Ureter (tissue), 1 donor: ENCODE measurements at regions not wholly inside any gene's neighbourhood (a gene's known extent, or its start where the extent isn't known, plus 50 kb on each side); places are given as distances from the start of the nearest gene placed in this dataset.
"Not testable (repeated sequence)": the region's sequence is repeated elsewhere in the genome, so short reads cannot be mapped to it uniquely, and the experiment has no call there.

ENCODE experiments used
- DNase-seq: peaks from one replicate; pipeline ENCODE4 v3.0.0-alpha.2; 2020; ENCODE audit warnings: low spot score
- donor health status: DM: yes; HTN: yes; CAD: no.

DNA sequence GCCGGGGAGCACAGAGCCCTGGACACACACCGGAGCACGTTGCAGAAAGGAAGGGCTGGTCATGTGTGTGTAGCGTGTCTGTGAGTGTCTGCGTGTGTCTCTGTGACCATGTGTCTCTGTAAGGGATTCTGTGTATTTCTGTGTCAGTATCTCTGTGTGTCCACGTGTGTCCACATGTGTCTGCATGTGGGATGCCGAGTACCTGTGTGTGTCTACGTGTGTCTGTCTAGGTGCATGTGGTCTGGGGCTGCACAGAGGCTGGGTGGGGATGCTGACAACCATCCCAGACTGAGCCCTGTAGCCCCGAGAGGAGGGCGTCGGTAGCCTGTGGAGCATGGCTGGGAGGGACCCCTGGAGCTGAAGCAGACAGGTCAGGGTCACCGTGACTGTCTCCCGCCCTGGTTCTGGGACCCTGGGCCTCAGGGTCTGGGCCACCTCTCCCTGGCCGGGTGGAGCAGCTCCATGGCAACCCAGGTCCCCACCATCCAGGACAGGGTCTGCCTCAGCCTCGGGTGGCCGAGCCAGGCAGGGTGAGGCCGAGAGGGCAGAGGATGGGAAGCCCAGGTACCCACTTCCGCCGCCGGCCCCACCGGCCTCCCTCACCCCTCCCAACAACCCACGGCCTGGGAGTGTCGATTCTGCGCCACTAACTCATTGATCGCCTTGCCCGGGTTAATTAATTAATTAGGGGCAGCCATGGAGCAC lies 122.7 kb downstream of the FAM53A start:
- no peak for DNase-seq

GRCh38 chr4:1559896-1560650 lies 124.0 kb downstream of the FAM53A start:
- DNase-seq: no peak

DNA sequence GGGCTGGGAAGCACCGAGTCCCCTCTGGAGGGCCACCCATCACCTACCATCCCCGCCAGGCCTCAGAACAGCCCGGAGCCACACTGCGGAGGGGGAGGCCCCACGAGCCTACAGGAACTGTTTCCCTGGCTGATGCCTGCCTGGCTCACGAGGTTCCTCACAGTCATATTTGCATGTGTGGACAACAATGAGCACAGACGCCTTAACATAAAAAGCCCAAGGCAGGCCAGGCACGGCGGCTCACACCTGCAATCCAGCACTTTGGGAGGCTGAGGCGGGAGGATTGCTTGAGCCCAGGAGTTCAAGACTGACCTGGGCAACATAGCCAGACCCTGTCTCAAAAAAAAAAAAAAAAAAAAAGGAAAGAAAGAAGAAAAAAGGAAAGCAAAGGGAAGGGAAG lies 125.9 kb downstream of the FAM53A start:
- no peak for DNase-seq

- no peak for DNase-seq
Observed at GRCh38 chr4:1557221-1557597, 126.9 kb downstream of the FAM53A start.

DNA sequence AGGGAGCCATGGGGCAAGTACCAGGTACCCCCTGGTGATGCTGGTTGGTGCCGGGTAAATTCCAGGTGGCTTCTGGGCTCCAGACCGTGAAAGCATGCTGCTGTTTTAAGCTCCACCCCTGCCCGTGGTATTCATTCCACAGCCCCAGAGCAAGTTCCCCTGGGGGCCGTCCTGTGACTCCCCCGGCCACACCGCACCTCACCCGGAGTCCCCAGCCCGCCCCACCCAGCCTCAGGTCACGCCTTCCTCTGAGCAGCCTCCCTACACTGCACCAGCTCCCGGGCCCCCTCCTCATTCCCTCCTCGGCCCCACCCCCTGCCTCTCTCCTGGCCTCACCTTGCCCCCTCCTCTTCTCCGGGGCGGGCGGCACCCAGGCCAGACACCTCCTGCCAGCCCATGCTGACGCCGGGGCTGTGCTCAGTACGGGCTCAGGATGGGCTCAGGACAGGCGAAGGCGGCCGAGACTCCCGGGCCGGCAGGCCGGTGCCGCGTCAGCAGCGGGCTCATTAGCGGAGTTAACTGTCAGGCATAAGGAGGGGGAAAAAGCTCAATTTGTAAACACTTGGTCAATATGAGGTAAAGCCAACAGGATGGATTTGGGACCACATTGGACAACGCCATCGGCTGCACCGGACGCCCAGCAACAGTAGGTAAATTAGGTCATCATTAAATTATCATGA lies 127.4 kb downstream of the FAM53A start:
- no peak for DNase-seq

GRCh38 chr4:1554876-1555265 lies 129.2 kb downstream of the FAM53A start:
- DNase-seq: no peak

- no peak for DNase-seq
Observed at GRCh38 chr4:1554246-1554875, 129.8 kb downstream of the FAM53A start.

- no peak for DNase-seq
Observed at GRCh38 chr4:1553365-1553764, 130.7 kb downstream of the FAM53A start.

DNA sequence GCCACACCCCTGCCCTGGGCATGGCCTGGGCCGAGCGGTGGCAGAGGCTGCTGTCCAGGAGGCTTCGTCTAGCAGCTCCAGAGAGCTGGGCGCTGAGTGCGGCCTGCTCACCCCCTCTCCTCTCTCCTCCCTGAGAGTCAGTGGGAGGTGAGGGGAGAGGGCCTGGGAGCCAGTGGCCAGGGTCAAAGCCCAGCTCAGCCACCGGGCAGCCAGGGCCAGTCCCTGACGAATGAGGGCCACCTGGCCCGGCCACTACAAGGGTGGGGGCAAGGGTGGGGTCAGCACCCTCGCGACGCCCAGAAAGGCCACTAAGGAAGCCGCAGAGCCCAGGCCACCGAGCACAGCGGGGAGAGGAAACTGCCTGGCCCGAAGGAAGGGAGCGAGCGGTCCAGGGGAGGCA lies 131.7 kb downstream of the FAM53A start:
- no peak for DNase-seq

DNA sequence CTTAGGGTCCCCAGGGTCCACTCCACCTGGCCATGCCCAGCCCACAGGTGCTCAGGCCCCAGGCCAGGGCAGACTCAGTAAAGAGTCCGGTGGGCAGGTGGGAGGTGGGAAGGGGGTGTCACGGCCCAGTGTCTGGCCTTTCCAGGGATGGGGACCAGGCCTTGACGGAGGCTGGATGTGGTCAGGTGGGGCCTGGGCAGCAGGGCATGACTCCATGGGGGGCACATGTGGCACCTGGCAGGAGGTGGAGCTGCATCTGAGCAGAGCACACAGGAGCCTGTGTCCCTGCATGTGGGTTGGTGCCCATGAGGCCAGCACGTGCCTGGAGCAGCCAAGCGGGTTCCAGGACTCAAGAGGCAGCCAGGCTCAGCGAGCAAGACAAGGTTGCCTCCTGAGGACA lies 132.9 kb downstream of the FAM53A start:
- DNase-seq: no peak

GRCh38 chr4:1550122-1551070 lies 133.7 kb downstream of the FAM53A start:
- DNase-seq: no peak

- no peak for DNase-seq
Observed at GRCh38 chr4:1549638-1550035, 134.5 kb downstream of the FAM53A start.

DNA sequence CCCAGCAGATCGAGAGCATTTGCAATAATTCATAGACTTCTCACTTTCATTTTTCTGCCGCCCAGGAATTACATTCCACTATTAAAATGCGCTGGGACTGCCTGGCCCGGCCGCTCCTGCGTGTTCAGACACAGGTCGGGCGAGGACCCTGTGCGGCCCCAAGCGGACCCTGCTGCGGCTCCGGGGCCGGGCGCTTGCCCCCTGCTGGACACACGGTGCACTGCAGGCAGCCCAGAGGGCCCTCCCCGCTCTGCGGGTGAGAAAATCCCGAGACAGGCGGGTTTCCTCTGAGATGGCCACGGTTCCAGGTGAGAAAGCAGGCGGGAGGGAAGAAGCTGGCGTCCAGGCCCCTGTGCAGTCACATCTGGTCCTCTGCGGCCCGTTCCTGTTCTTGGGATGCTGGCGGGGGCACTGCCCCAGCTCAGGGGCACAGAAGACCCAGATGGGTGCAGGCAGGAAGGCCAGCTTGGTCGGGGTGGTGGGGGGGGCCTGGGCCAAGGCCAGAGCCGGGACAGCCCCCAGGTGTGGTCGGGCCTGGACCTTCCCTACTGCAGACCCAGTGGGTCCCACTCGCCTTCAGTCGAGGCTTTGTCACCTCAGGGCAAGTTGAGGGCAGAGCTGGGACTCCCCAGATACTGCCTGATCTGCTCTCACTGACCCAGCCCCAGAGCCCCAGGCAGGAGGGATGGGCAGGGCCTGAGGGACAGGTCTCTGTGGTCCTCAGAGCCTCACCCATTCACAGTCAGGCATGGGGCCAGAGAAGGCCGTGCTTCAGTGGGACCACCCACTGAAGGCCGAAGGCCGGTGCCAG lies 135.1 kb downstream of the FAM53A start:
- not testable (repeated sequence) for DNase-seq

- DNase-seq: no peak
Observed at GRCh38 chr4:1547856-1548826, 136.0 kb downstream of the FAM53A start.

GRCh38 chr4:1547131-1547855 lies 136.8 kb downstream of the FAM53A start:
- no peak for DNase-seq

DNA sequence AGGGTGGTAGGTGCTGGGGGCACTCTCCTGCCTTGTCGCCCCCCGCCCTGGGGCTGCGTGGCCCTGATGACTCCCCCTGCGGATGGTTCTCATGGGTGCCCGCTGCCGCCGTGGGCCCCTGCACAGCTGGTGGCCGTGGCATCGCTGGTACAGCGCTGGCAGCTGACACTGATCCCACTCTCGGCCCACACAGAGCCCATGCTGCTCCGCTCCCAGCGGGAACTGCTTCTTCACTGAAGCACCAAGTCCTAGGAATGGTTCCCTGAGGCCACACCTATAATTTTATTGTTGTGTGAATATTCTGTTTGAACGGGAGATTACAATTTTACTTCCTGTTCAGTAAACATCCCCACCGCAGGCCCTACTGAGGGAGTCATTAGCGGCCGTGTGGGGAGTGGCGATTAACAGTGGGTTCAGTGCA lies 138.6 kb upstream of the NKX1-1 start:
- DNase-seq: no peak

GRCh38 chr4:1544435-1544834 lies 138.2 kb upstream of the NKX1-1 start:
- DNase-seq: not testable (repeated sequence)

DNA sequence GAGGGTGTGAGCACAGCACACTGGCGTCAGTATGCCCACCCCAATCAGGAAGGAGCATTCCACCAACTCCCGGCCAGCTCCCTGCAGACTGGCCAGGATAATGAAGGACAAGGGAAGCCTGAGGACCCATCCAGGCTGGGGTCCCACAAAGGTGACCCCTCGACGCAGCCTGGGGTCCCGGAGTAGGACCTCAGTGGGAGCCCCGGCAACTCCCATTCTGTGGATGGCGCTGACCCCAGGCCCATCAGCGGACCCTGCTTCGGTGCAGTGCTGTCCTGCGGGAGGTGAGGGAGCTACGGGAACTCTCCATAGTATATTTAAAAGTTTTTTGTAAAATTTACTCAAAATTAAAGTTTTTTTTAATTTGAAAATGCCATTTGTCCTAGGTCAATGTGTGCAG lies 137.7 kb upstream of the NKX1-1 start:
- DNase-seq: no peak

DNA sequence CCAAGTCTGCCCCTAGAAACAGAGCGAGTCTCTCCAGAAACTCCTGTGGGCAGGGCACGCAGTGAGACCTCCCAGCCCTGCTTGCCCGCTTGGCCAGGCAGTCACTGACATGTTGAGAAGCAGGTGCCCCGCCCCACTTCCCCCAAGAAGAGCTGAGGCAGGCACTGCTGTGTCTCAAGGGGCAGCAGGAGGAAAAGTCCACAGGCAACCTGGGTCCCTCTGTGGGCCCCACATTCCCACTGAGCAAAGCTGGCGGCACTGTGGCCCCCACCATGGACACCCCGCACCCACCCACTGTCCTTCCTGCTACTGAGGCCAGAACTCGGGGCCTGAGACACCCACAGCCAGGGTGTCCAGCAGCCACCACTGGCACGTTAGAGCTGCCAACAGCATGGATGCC lies 137.3 kb upstream of the NKX1-1 start:
- DNase-seq: no peak
